ENCODE measurements at regions not wholly inside any gene's neighbourhood (a gene's known extent, or its start where the extent isn't known, plus 50 kb on each side); places are given as distances from the start of the nearest gene placed in this dataset.

GRCh38 chr13:40456979-40457553 lies 209.4 kb downstream of the FOXO1 start:
- Histone ChIP-seq H3K9ac (ENCODE audit: low read length in 3 of 3) (no peak overlapping the region), H3K4me3 (ENCODE audit: low read length in 3 of 3) (no peak overlapping the region), H3K27ac (ENCODE audit: low read depth in 2 of 2, low read length in 2 of 2) (no peak overlapping the region), H3K9me3 (ENCODE audit: control insufficient read depth in 2 of 3, insufficient read depth in 1 of 3, low read length in 3 of 3) (peaks cover 0 to 2% (median 0%) of the 10 kb centered on the region in 3 donors), H3K27me3 (ENCODE audit: control insufficient read depth, insufficient read depth, low read length) (no peaks in the 10 kb centered on the region), H3K4me1 (ENCODE audit: control insufficient read depth in 2 of 3, insufficient read depth in 2 of 3, low read depth in 1 of 3, low read length in 3 of 3) (no peaks in the 10 kb centered on the region), H3K36me3 (ENCODE audit: control insufficient read depth in 2 of 3, insufficient read depth in 3 of 3, low read length in 3 of 3) (no peaks in the 10 kb centered on the region)
- DNase-seq (no peak), FAIRE-seq (no peak)
- TF ChIP-seq, protein P1, sequence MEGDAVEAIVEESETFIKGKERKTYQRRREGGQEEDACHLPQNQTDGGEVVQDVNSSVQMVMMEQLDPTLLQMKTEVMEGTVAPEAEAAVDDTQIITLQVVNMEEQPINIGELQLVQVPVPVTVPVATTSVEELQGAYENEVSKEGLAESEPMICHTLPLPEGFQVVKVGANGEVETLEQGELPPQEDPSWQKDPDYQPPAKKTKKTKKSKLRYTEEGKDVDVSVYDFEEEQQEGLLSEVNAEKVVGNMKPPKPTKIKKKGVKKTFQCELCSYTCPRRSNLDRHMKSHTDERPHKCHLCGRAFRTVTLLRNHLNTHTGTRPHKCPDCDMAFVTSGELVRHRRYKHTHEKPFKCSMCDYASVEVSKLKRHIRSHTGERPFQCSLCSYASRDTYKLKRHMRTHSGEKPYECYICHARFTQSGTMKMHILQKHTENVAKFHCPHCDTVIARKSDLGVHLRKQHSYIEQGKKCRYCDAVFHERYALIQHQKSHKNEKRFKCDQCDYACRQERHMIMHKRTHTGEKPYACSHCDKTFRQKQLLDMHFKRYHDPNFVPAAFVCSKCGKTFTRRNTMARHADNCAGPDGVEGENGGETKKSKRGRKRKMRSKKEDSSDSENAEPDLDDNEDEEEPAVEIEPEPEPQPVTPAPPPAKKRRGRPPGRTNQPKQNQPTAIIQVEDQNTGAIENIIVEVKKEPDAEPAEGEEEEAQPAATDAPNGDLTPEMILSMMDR (IDR thresholded peaks at IDR 0.05; ENCODE audit: borderline replicate concordance, extremely low read depth, insufficient read depth), result no peak
- intact Hi-C loops (cut with DNase I), result no loop called here

DNA sequence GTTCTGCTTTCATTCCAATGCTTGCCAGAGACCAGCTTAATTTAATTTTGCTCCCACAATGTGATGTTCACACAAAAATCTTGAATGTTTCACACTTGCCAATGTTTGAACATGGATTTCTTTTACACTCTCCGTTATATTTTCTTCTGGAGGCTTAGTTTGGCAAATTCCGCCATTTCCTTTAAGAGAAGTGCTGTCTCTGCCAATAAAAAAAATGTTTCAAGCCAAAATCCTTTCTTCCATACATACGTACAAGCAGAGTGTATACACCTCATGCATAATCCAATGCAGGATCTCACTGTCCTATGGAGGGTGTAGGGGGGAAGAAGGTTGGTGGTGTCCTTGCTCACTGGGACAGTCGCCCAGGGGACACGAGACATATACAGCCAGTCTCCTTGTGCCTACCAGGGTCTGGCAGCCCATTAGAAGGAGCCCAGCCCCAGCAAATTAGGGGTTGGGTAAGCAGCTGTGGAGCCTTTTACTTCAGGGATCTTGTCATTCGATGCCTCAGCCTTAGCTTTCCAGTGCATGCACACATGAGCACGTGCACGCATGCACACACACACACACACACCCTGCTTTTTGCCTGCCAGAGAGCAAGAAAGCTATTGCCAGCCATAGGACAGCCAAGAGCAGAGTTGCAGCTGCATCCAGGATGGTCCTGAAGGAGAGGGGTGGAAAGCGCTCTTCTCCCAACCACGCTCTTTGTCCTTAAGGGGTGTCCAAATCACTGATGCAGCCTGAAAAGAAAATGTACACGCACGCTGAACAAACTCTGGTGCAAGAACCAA lies 208.3 kb downstream of the FOXO1 start:
- TF ChIP-seq, protein P1 (IDR thresholded peaks at IDR 0.05; ENCODE audit: borderline replicate concordance, extremely low read depth, insufficient read depth), result no peak
- Histone ChIP-seq H3K27me3 (ENCODE audit: control insufficient read depth, insufficient read depth, low read length) (no peaks in the 10 kb centered on the region), H3K27ac (ENCODE audit: low read depth in 2 of 2, low read length in 2 of 2) (no peak overlapping the region), H3K9me3 (ENCODE audit: control insufficient read depth in 2 of 3, insufficient read depth in 1 of 3, low read length in 3 of 3) (peaks cover 0 to 2% (median 0%) of the 10 kb centered on the region in 3 donors), H3K4me1 (ENCODE audit: control insufficient read depth in 2 of 3, insufficient read depth in 2 of 3, low read depth in 1 of 3, low read length in 3 of 3) (no peaks in the 10 kb centered on the region), H3K4me3 (ENCODE audit: low read length in 3 of 3) (no peak overlapping the region), H3K36me3 (ENCODE audit: control insufficient read depth in 2 of 3, insufficient read depth in 3 of 3, low read length in 3 of 3) (no peaks in the 10 kb centered on the region), H3K9ac (ENCODE audit: low read length in 3 of 3) (no peak overlapping the region)
- DNase-seq (peak in 4 of 5 donors; percentile 68 to 81 (median 76)), FAIRE-seq (no peak)
- intact Hi-C loops (cut with DNase I), result no loop called here

- TF ChIP-seq, protein P1 (IDR thresholded peaks at IDR 0.05; ENCODE audit: borderline replicate concordance, extremely low read depth, insufficient read depth), result no peak
- peaks cover 0 to 2% (median 0%) of the 10 kb centered on the region in 3 donors for H3K9me3 ChIP-seq (ENCODE audit: control insufficient read depth in 2 of 3, insufficient read depth in 1 of 3, low read length in 3 of 3)
- no peaks in the 10 kb centered on the region for H3K36me3 ChIP-seq (ENCODE audit: control insufficient read depth in 2 of 3, insufficient read depth in 3 of 3, low read length in 3 of 3)
- H3K4me3 ChIP-seq (ENCODE audit: low read length in 3 of 3), result no peak overlapping the region
- H3K4me1 ChIP-seq (ENCODE audit: control insufficient read depth in 2 of 3, insufficient read depth in 2 of 3, low read depth in 1 of 3, low read length in 3 of 3), result no peaks in the 10 kb centered on the region
- no peaks in the 10 kb centered on the region for H3K27me3 ChIP-seq (ENCODE audit: control insufficient read depth, insufficient read depth, low read length)
- FAIRE-seq, result no peak
- no peak overlapping the region for H3K9ac ChIP-seq (ENCODE audit: low read length in 3 of 3)
- peak in 4 of 5 donors; percentile 63 to 78 (median 69) for DNase-seq
- intact Hi-C loops (cut with DNase I), result no loop called here
- H3K27ac ChIP-seq (ENCODE audit: low read depth in 2 of 2, low read length in 2 of 2), result no peak overlapping the region
Measured at GRCh38 chr13:40458720-40458990, 207.8 kb downstream of the FOXO1 start.
